BLaER1 (cell line): ENCODE measurements at regions not wholly inside any gene's neighbourhood (a gene's known extent, or its start where the extent isn't known, plus 50 kb on each side); places are given as distances from the start of the nearest gene placed in this dataset.

Source experiments
- H3K27ac ChIP-seq: shearing (Covaris generic); formaldehyde crosslinking; 2 replicates; pipeline ENCODE4 v1.8.1; 2022
- H3K27me3 ChIP-seq: shearing (Covaris generic); formaldehyde crosslinking; 2 replicates; pipeline ENCODE4 v1.8.1; 2022
- H3K36me3 ChIP-seq: shearing (Covaris generic); formaldehyde crosslinking; 2 replicates; pipeline ENCODE4 v1.8.1; 2022
- H3K4me1 ChIP-seq: shearing (Covaris generic); formaldehyde crosslinking; 2 replicates; pipeline ENCODE4 v1.8.1; 2022
- H3K4me2 ChIP-seq: shearing (Covaris generic); formaldehyde crosslinking; 2 replicates; pipeline ENCODE4 v1.8.1; 2022
- H3K4me3 ChIP-seq: shearing (Covaris generic); formaldehyde crosslinking; 2 replicates; pipeline ENCODE4 v1.8.1; 2022
- H3K9ac ChIP-seq: shearing (Covaris generic); formaldehyde crosslinking; 2 replicates; pipeline ENCODE4 v1.8.1; 2022
- H3K9me3 ChIP-seq: shearing (Covaris generic); formaldehyde crosslinking; 2 replicates; pipeline ENCODE4 v1.8.1; 2022
- H4K20me1 ChIP-seq: shearing (Covaris generic); formaldehyde crosslinking; 2 replicates; pipeline ENCODE4 v1.8.1; 2022
- Cebpa-rat ChIP-seq: shearing (Covaris generic); IDR thresholded peaks from 2 replicates; pipeline ENCODE4 v1.8.1; 2022

DNA sequence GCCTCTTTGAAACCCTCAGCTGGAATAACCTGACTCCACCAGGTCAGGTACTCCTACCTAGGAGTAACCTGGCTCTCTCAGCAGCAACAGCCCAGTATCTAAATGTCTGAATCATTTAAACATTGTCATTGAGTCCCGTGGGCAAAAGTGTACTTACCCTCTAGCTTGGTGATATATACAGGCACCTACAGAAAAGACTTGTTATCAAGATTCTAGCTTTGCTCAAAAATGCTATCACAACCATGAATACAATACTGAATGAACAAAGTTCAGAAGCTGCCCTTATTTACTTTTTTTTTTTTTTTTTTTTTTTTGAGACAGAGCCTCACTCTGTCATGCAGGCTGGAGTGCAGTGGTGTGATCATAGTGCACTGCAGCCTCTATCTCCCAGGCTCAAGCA is 268.2 kb downstream of the ZNF608 start:
- H3K4me1 ChIP-seq: peaks cover 9% of the 10 kb centered on the region
- H3K27me3 ChIP-seq: no peaks in the 10 kb centered on the region
- H3K27ac ChIP-seq: no peak overlapping the region
- no peak overlapping the region for H3K4me2 ChIP-seq
- H3K36me3 ChIP-seq: no peaks in the 10 kb centered on the region
- no peak overlapping the region for H3K4me3 ChIP-seq
- no peaks in the 10 kb centered on the region for H4K20me1 ChIP-seq
- no peak for TF ChIP-seq Cebpa-rat
- H3K9ac ChIP-seq: no peak overlapping the region
- peaks cover 3% of the 10 kb centered on the region; the same call in 1 of the 2 replicates for H3K9me3 ChIP-seq

DNA sequence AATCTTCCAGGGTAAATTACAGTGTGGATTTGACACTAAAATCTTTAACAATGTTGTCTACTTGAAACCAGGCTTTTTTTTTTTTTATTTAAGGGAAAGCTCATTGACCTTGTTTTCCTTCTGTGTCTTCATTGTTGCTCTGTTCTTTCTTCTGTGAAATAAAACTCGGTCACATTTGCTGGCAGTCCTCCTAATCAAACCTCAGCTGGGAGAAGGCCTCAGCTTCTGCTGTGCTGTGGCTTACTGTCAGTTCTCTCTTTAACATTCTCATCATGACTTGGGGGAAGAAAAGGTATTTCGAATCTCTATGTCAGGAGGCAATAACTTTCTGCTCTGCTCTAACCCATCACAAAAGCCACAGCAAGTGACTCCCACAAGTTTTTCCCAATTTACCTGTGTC is 268.9 kb downstream of the ZNF608 start:
- Histone ChIP-seq H4K20me1 (no peaks in the 10 kb centered on the region), H3K9me3 (no peaks in the 10 kb centered on the region; the same call in 1 of the 2 replicates), H3K27me3 (no peaks in the 10 kb centered on the region), H3K9ac (no peak overlapping the region), H3K4me1 (peaks cover 9% of the 10 kb centered on the region), H3K4me3 (no peak overlapping the region), H3K4me2 (no peak overlapping the region), H3K27ac (no peak overlapping the region), H3K36me3 (no peaks in the 10 kb centered on the region)
- TF ChIP-seq Cebpa-rat: no peak

DNA sequence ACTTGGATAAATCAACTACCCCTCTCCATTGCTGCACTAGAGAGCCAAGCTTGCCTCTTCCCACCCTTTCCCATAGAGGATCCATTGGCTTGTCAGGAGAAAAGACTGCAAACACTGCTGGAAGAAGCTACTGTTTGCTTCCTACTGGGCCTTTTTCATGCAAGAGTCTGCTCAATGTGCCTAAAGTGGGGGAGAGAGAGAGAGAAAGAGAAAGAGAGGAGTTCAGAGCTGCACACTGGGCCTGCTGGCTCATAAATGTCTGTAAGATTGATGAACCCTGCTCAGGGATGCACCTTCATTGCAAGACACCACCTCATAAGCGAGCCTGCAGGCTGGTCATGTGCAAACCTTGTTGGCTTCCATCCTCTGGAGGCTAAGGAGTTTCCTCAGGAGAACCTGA is 269.4 kb downstream of the ZNF608 start:
- no peaks in the 10 kb centered on the region for H3K27me3 ChIP-seq
- no peaks in the 10 kb centered on the region for H3K36me3 ChIP-seq
- H3K27ac ChIP-seq: no peak overlapping the region
- no peak for TF ChIP-seq Cebpa-rat
- no peak overlapping the region for H3K9ac ChIP-seq
- H3K9me3 ChIP-seq: no peaks in the 10 kb centered on the region; the same call in 1 of the 2 replicates
- no peak overlapping the region for H3K4me2 ChIP-seq
- H3K4me3 ChIP-seq: no peak overlapping the region
- H3K4me1 ChIP-seq: peaks cover 9% of the 10 kb centered on the region
- H4K20me1 ChIP-seq: no peaks in the 10 kb centered on the region

DNA sequence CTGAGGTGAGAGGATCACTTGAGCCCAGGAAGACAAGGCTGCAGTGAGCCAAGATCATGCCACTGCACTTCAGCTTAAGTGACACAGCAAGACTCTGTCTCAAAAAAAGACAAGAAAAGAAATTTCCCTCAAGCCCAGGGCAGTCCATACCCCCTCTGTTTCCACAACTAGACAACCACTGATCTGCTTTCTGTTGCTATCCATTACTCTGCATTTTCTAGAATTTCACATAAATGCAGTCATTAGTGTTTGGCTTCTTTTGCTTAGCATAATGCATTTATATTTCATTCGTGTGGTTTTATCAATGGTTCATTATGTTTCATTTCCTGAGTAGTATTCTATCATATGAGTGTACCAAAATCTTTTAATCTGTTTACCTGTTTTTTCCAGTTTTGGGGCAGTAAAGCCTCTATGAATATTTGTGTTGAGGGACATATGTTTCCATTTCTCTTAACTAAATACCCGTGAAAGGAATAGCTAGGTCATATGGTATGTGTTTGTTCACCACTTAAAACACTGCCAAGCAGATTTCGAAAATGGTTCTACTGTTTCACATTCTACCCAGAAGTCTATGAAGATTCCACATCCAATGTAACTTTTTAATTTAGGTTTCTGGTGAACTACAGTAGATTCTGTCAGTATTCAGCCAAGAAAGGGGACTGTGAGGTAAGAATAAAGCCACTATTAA is 271.8 kb downstream of the ZNF608 start:
- TF ChIP-seq Cebpa-rat: no peak
- H3K4me3 ChIP-seq: no peak overlapping the region
- no peaks in the 10 kb centered on the region; the same call in 1 of the 2 replicates for H3K9me3 ChIP-seq
- no peaks in the 10 kb centered on the region for H4K20me1 ChIP-seq
- H3K9ac ChIP-seq: no peak overlapping the region
- no peaks in the 10 kb centered on the region for H3K36me3 ChIP-seq
- no peak overlapping the region for H3K4me2 ChIP-seq
- H3K4me1 ChIP-seq: no peaks in the 10 kb centered on the region
- no peaks in the 10 kb centered on the region for H3K27me3 ChIP-seq
- no peak overlapping the region for H3K27ac ChIP-seq

DNA sequence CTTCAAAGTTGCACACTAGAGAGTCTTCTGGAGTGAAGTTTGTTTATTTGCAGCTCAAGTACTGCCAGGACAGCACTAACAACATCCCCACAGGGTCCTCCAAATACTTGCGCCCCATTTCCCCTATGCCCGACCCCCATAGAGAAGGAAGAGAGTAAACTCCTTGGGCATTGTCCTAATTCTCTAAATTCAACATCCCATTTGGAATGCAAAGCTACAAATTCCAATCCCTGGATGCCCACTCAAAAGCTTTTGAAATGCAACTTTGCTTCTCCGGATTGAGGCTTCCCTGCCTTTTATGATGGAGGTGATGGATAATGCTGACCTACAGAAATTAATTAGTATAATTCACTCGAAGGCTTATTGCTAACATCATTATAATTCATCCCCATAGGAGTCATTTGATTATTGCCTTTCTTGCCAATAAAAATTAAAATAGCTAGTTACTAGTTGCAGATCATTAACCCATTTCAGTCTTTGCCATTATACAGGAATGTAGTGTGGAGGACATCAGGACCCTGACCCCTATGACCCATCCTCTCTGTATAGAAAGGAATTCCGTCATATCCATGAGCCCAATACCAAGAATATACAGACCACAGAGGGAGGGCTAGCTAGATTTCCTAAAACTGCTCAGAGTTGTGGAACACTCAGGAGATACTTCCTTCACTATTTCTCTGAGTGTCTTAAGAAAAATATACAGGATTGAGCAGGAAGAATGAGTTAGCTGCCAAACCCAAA is 277.6 kb downstream of the ZNF608 start:
- Histone ChIP-seq H3K9me3 (peaks cover 2% of the 10 kb centered on the region; the same call in 1 of the 2 replicates), H3K4me3 (no peak overlapping the region), H4K20me1 (no peaks in the 10 kb centered on the region), H3K36me3 (no peaks in the 10 kb centered on the region), H3K27me3 (no peaks in the 10 kb centered on the region), H3K4me2 (no peak overlapping the region), H3K4me1 (no peaks in the 10 kb centered on the region), H3K27ac (no peak overlapping the region), H3K9ac (no peak overlapping the region)
- TF ChIP-seq Cebpa-rat: no peak

DNA sequence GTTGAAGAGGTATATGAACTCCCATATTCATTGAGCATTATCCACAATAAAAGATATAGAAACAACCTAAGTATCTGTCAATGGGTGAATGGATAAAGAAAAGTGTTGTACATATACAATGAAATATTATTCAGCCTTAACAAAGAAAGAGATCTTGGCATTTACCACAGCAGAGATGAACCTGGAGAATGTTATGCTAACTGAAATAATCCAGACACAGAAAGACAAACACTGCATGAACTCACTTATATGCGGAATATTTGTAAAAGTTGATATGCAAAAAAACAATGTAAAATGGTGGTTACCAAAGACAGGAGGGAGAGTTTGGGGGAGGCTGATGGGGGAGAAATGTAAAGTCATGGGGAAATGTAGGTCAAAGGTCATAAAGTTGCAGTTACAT is 278.7 kb downstream of the ZNF608 start:
- Histone ChIP-seq H3K4me1 (peaks cover 8% of the 10 kb centered on the region), H3K36me3 (no peaks in the 10 kb centered on the region), H3K9me3 (peaks cover 9% of the 10 kb centered on the region; the same call in 1 of the 2 replicates), H3K4me2 (no peak overlapping the region), H4K20me1 (no peaks in the 10 kb centered on the region), H3K4me3 (no peak overlapping the region), H3K27me3 (no peaks in the 10 kb centered on the region), H3K27ac (no peak overlapping the region), H3K9ac (no peak overlapping the region)
- no peak for TF ChIP-seq Cebpa-rat

DNA sequence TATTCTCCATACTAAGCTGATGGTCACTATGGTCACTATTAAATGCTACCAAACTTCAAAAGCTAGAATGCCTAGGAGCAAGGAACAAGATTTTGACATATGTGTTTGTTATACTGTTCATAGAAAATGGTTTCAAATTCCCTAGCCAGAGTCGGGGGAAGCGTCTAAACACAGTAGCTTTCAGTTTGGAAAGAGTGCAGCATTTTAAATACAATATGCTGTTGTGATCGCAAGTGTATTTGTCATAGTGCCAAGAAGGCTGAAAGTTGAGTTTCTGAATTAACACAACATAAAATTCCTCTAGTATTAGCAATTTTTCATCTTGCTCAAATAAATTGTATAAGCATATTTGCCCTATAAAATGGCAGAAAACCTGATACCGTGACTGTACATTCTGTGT is 280.4 kb downstream of the ZNF608 start:
- no peak overlapping the region for H3K4me3 ChIP-seq
- peaks cover 25% of the 10 kb centered on the region for H3K4me1 ChIP-seq
- H3K9me3 ChIP-seq: peaks cover 11% of the 10 kb centered on the region; the same call in 1 of the 2 replicates
- H3K36me3 ChIP-seq: no peaks in the 10 kb centered on the region
- H3K4me2 ChIP-seq: no peak overlapping the region
- TF ChIP-seq Cebpa-rat: no peak
- H3K27me3 ChIP-seq: no peaks in the 10 kb centered on the region
- H4K20me1 ChIP-seq: no peaks in the 10 kb centered on the region
- no peak overlapping the region for H3K9ac ChIP-seq
- H3K27ac ChIP-seq: no peak overlapping the region

DNA sequence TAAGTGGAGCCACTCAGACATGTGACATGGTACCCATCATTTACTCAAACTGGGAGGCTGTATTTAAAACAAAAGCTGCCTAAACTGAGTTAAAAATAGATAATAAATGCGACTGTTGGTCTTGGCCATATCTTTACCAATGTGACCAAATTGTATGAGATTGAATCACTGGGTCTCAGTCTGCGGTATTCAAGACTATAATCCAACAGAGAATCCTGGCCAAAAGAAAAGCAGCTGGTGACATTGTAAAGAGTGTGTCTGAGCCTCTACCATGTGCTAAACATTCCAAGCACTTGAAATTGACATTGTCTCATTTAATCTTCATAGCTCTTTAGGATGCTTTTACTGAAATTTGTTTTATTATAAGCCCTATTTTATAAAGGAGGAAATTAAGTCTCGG is 282.6 kb downstream of the ZNF608 start:
- TF ChIP-seq Cebpa-rat: no peak
- H3K9me3 ChIP-seq: peaks cover 32% of the 10 kb centered on the region

DNA sequence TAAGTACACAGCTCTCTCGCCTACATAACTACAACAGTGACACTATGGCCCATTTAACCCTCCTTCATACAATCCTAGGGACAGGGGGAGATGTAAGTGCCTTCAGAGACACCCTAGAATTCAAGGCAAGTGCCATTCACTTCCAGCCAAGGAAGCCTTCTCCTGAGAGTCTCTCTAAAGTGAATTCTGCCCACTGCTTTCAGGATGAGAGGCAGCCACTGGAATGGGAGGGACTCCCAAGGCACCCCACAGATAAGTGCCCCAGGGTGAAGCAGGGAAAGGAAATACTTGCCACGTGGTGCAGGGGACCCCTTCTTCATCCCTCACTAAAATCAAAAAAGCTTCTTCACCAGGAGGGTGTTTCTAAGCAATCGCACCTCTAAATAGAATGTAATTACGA is 283.7 kb downstream of the ZNF608 start:
- peak overlapping the region; percentile 66 for H3K4me2 ChIP-seq
- TF ChIP-seq Cebpa-rat: no peak
- no peak overlapping the region for H3K4me3 ChIP-seq
- H3K36me3 ChIP-seq: no peaks in the 10 kb centered on the region
- H3K9ac ChIP-seq: no peak overlapping the region; the same call in 1 of the 2 replicates
- H3K27ac ChIP-seq: peak overlapping the region; percentile 8; the same call in 1 of the 2 replicates
- peaks cover 48% of the 10 kb centered on the region for H3K4me1 ChIP-seq
- H4K20me1 ChIP-seq: no peaks in the 10 kb centered on the region
- peaks cover 32% of the 10 kb centered on the region for H3K9me3 ChIP-seq
- H3K27me3 ChIP-seq: no peaks in the 10 kb centered on the region

More for the DNA sequence above, 282.6 kb downstream of the ZNF608 start:
- Histone ChIP-seq H3K4me3 (no peak overlapping the region), H4K20me1 (no peaks in the 10 kb centered on the region), H3K9ac (no peak overlapping the region), H3K27ac (no peak overlapping the region), H3K36me3 (no peaks in the 10 kb centered on the region), H3K4me1 (peaks cover 38% of the 10 kb centered on the region), H3K4me2 (no peak overlapping the region), H3K27me3 (no peaks in the 10 kb centered on the region)

DNA sequence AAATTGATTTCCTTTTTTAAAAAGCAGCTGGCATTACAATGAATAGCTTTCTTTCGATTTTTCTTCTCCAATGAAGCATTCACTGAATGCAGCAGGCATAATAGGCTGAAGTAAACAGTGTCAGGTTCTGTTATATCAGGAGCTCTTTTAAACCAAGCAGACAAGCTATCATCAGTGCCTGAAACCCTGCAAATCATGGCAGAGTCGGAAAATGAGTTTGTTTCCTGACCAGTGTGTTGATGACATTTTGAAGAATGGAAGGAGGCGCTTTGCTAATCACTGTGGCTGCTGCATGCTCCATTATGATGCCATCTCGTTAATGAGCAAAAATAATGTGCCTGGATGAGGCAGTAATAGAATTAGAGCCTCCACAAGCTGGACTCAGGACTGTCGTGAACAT is 284.5 kb downstream of the ZNF608 start:
- Histone ChIP-seq H3K4me3 (no peak overlapping the region), H3K9me3 (peaks cover 32% of the 10 kb centered on the region), H3K36me3 (no peaks in the 10 kb centered on the region), H3K9ac (no peak overlapping the region), H3K27ac (no peak overlapping the region), H3K4me2 (peak overlapping the region; percentile 66), H3K4me1 (peaks cover 57% of the 10 kb centered on the region), H3K27me3 (no peaks in the 10 kb centered on the region), H4K20me1 (no peaks in the 10 kb centered on the region)
- TF ChIP-seq Cebpa-rat: no peak
